ENCODE measurements at regions not wholly inside any gene's neighbourhood (a gene's known extent, or its start where the extent isn't known, plus 50 kb on each side); places are given as distances from the start of the nearest gene placed in this dataset.

DNA sequence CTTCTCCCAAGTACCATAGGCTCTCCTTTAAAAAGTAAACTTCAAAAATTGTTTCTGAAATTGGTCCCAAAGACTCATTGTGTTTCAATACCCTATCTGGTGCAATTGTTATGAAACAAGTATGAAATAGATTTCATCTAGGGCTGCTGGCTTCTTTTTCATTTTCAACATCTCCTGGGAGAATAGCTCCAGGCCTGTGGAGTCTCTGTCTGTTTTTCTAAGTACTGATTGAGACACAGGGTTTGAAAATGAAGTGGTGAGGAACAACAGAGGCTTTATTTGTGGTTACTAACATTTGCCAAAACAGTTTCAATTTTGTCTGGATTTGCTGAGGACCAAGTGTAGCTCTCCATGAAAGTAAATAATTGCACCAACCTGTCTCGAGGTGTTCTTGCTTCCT lies 315.9 kb upstream of the LRATD1 start:
- TF ChIP-seq BRCA1 (CRISPR knock-in tag; IDR thresholded peaks at IDR 0.05) (no peak), YY1 (IDR thresholded peaks at IDR 0.05; ENCODE audit: insufficient read depth, insufficient replicate concordance, low read depth, low read length) (no peak), POLR2A (IDR thresholded peaks at IDR 0.05; ENCODE audit: insufficient read depth in 1 of 2, low read depth in 2 of 2, low read length in 2 of 2) (no peak), GPN1 (CRISPR knock-in tag; IDR thresholded peaks at IDR 0.05; ENCODE audit: borderline replicate concordance) (no peak), PAXIP1 (CRISPR knock-in tag; conservative IDR thresholded peaks at IDR 0.05) (no peak), SOX5 (CRISPR knock-in tag; IDR thresholded peaks at IDR 0.05; ENCODE audit: borderline replicate concordance) (no peak), GLI4 (CRISPR knock-in tag; IDR thresholded peaks at IDR 0.05; ENCODE audit: borderline replicate concordance) (no peak)
- TF ChIP-seq, protein P1, sequence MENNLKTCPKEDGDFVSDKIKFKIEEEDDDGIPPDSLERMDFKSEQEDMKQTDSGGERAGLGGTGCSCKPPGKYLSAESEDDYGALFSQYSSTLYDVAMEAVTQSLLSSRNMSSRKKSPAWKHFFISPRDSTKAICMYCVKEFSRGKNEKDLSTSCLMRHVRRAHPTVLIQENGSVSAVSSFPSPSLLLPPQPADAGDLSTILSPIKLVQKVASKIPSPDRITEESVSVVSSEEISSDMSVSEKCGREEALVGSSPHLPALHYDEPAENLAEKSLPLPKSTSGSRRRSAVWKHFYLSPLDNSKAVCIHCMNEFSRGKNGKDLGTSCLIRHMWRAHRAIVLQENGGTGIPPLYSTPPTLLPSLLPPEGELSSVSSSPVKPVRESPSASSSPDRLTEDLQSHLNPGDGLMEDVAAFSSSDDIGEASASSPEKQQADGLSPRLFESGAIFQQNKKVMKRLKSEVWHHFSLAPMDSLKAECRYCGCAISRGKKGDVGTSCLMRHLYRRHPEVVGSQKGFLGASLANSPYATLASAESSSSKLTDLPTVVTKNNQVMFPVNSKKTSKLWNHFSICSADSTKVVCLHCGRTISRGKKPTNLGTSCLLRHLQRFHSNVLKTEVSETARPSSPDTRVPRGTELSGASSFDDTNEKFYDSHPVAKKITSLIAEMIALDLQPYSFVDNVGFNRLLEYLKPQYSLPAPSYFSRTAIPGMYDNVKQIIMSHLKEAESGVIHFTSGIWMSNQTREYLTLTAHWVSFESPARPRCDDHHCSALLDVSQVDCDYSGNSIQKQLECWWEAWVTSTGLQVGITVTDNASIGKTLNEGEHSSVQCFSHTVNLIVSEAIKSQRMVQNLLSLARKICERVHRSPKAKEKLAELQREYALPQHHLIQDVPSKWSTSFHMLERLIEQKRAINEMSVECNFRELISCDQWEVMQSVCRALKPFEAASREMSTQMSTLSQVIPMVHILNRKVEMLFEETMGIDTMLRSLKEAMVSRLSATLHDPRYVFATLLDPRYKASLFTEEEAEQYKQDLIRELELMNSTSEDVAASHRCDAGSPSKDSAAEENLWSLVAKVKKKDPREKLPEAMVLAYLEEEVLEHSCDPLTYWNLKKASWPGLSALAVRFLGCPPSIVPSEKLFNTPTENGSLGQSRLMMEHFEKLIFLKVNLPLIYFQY (CRISPR knock-in tag; IDR thresholded peaks at IDR 0.05; ENCODE audit: borderline replicate concordance), result no peak
- TF ChIP-seq, protein P2, sequence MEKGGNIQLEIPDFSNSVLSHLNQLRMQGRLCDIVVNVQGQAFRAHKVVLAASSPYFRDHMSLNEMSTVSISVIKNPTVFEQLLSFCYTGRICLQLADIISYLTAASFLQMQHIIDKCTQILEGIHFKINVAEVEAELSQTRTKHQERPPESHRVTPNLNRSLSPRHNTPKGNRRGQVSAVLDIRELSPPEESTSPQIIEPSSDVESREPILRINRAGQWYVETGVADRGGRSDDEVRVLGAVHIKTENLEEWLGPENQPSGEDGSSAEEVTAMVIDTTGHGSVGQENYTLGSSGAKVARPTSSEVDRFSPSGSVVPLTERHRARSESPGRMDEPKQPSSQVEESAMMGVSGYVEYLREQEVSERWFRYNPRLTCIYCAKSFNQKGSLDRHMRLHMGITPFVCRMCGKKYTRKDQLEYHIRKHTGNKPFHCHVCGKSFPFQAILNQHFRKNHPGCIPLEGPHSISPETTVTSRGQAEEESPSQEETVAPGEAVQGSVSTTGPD (CRISPR knock-in tag; IDR thresholded peaks at IDR 0.05), result no peak
- TF ChIP-seq, protein P3, sequence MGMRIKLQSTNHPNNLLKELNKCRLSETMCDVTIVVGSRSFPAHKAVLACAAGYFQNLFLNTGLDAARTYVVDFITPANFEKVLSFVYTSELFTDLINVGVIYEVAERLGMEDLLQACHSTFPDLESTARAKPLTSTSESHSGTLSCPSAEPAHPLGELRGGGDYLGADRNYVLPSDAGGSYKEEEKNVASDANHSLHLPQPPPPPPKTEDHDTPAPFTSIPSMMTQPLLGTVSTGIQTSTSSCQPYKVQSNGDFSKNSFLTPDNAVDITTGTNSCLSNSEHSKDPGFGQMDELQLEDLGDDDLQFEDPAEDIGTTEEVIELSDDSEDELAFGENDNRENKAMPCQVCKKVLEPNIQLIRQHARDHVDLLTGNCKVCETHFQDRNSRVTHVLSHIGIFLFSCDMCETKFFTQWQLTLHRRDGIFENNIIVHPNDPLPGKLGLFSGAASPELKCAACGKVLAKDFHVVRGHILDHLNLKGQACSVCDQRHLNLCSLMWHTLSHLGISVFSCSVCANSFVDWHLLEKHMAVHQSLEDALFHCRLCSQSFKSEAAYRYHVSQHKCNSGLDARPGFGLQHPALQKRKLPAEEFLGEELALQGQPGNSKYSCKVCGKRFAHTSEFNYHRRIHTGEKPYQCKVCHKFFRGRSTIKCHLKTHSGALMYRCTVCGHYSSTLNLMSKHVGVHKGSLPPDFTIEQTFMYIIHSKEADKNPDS (CRISPR knock-in tag; IDR thresholded peaks at IDR 0.05), result no peak

All from HepG2 (cell line).